Epithelial cell of proximal tubule (primary cell): ENCODE measurements at regions not wholly inside any gene's neighbourhood (a gene's known extent, or its start where the extent isn't known, plus 50 kb on each side); places are given as distances from the start of the nearest gene placed in this dataset.
"Not testable (repeated sequence)": the region's sequence is repeated elsewhere in the genome, so short reads cannot be mapped to it uniquely, and the experiment has no call there.

Source experiments
- DNase-seq: peaks from one replicate; pipeline ENCODE4 v3.0.0-alpha.2; 2011; ENCODE audit warnings: low read depth
- H3K4me3 ChIP-seq: 2 replicates; pipeline ENCODE4 v1.5.1; 2011; ENCODE audit warnings: low read depth, mild to moderate bottlenecking, low read length
- CTCF ChIP-seq: conservative IDR thresholded peaks from 2 replicates; pipeline ENCODE4 v1.5.1; 2012; ENCODE audit warnings: low read depth, mild to moderate bottlenecking, low read length

- no peak overlapping the region for H3K4me3 ChIP-seq
- DNase-seq: no peak
- TF ChIP-seq CTCF: no peak
Observed at GRCh38 chr7:66426996-66427395, 201.7 kb upstream of the KCTD7 start.

- no peak for TF ChIP-seq CTCF
- no peak for DNase-seq
- H3K4me3 ChIP-seq: no peak overlapping the region
Observed at GRCh38 chr7:66427956-66428355, 200.7 kb upstream of the KCTD7 start.

- no peak for DNase-seq
- TF ChIP-seq CTCF: no peak
- no peak overlapping the region for H3K4me3 ChIP-seq
Observed at GRCh38 chr7:66429498-66430163, 199.1 kb upstream of the KCTD7 start.

- TF ChIP-seq CTCF: no peak
- H3K4me3 ChIP-seq: no peak overlapping the region
- no peak for DNase-seq
Observed at GRCh38 chr7:66430164-66430545, 198.5 kb upstream of the KCTD7 start.

DNA sequence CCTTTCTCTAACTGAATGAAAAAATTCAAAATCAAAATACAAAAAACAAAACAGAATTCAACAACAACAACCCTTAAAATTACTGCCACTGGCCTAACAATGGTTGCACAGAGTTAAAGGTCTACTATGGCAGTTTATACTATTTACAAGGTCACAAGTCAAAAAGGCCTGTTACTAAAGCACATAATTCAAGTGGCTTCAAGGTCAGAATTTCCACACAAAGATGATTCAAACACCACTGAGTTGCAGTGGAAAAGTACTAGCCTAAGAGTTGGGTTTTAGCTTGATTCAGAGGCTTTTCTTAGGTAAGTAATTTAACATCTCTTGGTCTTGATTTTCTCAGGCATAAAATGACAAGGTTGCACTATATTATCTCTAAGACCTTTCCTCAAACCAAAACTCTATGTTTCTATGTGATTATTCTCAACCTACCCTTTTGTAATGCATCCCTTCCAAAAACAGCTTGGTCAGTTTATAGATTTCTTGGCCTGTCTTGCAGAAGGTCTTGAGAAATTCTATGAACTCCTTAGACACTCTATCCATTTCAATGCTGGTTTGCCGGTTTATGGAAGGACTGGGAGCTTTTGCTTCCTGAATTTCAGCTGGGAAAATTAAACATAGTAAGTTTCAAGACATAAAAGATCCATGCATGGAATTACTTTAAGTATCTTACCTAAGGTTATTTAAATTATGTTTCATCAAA is 189.8 kb upstream of the KCTD7 start:
- H3K4me3 ChIP-seq, DNase-seq: not testable (repeated sequence)

DNA sequence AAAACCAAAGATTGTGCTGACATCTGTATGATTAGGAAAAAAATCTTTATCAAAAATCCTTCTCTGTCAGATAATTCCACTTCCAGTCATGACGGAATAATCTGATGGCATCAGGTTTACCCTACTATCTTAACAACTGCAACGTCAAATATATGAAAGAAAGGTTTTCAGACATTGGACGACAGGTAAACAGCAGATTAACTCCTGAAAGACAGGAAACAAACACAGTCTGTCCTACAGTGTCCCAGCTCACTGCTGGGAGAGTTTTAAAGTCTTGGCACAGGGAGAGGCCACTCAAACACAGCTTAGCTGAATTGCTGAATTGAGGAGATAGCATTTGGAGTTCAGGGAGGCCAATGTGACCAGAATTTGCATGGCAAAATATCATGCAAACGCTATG is 186.3 kb upstream of the KCTD7 start:
- DNase-seq: no peak
- H3K4me3 ChIP-seq: no peak overlapping the region
- TF ChIP-seq CTCF: no peak

- DNase-seq: no peak
- no peak for TF ChIP-seq CTCF
- no peak overlapping the region for H3K4me3 ChIP-seq
Observed at GRCh38 chr7:66443946-66444345, 184.7 kb upstream of the KCTD7 start.

GRCh38 chr7:66447007-66447406 is 181.7 kb upstream of the KCTD7 start:
- not testable (repeated sequence) for H3K4me3 ChIP-seq, DNase-seq

GRCh38 chr7:66450814-66451213 is 177.9 kb upstream of the KCTD7 start:
- H3K4me3 ChIP-seq, DNase-seq: not testable (repeated sequence)

GRCh38 chr7:66451713-66452112 is 177.0 kb upstream of the KCTD7 start:
- DNase-seq, H3K4me3 ChIP-seq: not testable (repeated sequence)
